SU-DHL-6 (cell line): ENCODE measurements at regions not wholly inside any gene's neighbourhood (a gene's known extent, or its start where the extent isn't known, plus 50 kb on each side); places are given as distances from the start of the nearest gene placed in this dataset.

Experiments used
- H2AFZ ChIP-seq: fragments of 200-600 bp; sonication (generic); 2 replicates; pipeline ENCODE4 v1.6.1; 2014; ENCODE audit warnings: low read depth, mild to moderate bottlenecking, moderate library complexity, mixed read lengths, antibody characterized with exemption, low read length; ENCODE audit not compliant: severe bottlenecking
- H3F3A ChIP-seq: fragments of 200-600 bp; shearing (Covaris generic); 2 replicates; pipeline ENCODE4 v1.6.0; 2016; ENCODE audit warnings: antibody characterized with exemption, mild to moderate bottlenecking; ENCODE audit not compliant: insufficient read depth
- H3K27ac ChIP-seq: fragments of 200-600 bp; sonication (generic); 2 replicates; pipeline ENCODE4 v1.5.1; 2016; ENCODE audit warnings: low read depth, mild to moderate bottlenecking, low read length, moderate library complexity, mixed read lengths
- H3K27me3 ChIP-seq: fragments of 200-600 bp; sonication (generic), shearing (Covaris generic); 2 replicates; pipeline ENCODE4 v1.6.0; 2014; ENCODE audit warnings: mild to moderate bottlenecking, low read length
- H3K36me3 ChIP-seq: fragments of 200-600 bp; sonication (generic); 2 replicates; pipeline ENCODE4 v1.6.1; 2014; ENCODE audit warnings: mild to moderate bottlenecking, low read length, mixed read lengths
- H3K4me2 ChIP-seq: fragments of 300-600, 200-600 bp; shearing (Covaris generic), sonication (generic); 2 replicates; pipeline ENCODE4 v1.6.0; 2014; ENCODE audit warnings: low read length, low read depth, mild to moderate bottlenecking; ENCODE audit not compliant: poor library complexity, severe bottlenecking
- H3K4me3 ChIP-seq: fragments of 200-600 bp; sonication (generic); 2 replicates; pipeline ENCODE4 v1.5.1; 2014; ENCODE audit warnings: antibody characterized with exemption, low read length, mild to moderate bottlenecking, mixed read lengths; ENCODE audit not compliant: insufficient read depth, poor library complexity, severe bottlenecking
- H3K79me2 ChIP-seq: fragments of 200-600 bp; sonication (generic); 2 replicates; pipeline ENCODE4 v1.6.1; 2014; ENCODE audit warnings: mild to moderate bottlenecking, low read length, moderate library complexity; ENCODE audit not compliant: insufficient read depth
- H3K9ac ChIP-seq: fragments of 200-600 bp; sonication (generic); 2 replicates; pipeline ENCODE4 v1.7.0; 2014; ENCODE audit warnings: mild to moderate bottlenecking, low read length
- H3K9me2 ChIP-seq: fragments of 200-600 bp; sonication (generic); replicated peaks from 2 replicates; pipeline ENCODE4 v1.6.1; 2014; ENCODE audit warnings: low read length; ENCODE audit not compliant: insufficient read depth
- H3K9me3 ChIP-seq: fragments of 200-600 bp; sonication (generic); 2 replicates; pipeline ENCODE4 v1.6.1; 2014; ENCODE audit warnings: low read length, mixed read lengths; ENCODE audit not compliant: insufficient read depth
- H4K20me1 ChIP-seq: fragments of 200-600 bp; sonication (generic); 2 replicates; pipeline ENCODE4 v1.6.1; 2014; ENCODE audit warnings: low read depth, mild to moderate bottlenecking, antibody characterized with exemption, low read length, moderate library complexity, mixed read lengths
- CTCF ChIP-seq: fragments of 200-600 bp; sonication (generic); IDR thresholded peaks from one replicate; pipeline ENCODE4 v1.5.1; 2017; ENCODE audit warnings: antibody characterized with exemption, mild to moderate bottlenecking, low read length, moderate library complexity; ENCODE audit not compliant: insufficient read depth, poor library complexity, severe bottlenecking
- EZH2phosphoT487 ChIP-seq: fragments of 200-600 bp; sonication (generic), shearing (Covaris generic); conservative IDR thresholded peaks from 2 replicates; pipeline ENCODE4 v1.6.1; 2018; ENCODE audit warnings: mild to moderate bottlenecking, antibody characterized with exemption, low read length, moderate library complexity, mixed read lengths

- Histone ChIP-seq H3K9ac (no peak overlapping the region), H4K20me1 (no peaks in the 10 kb centered on the region), H3K27ac (no peak overlapping the region), H2AFZ (no peak overlapping the region), H3K9me3 (no peaks in the 10 kb centered on the region), H3K9me2 (no peaks in the 10 kb centered on the region), H3F3A (no peaks in the 10 kb centered on the region), H3K4me3 (no peak overlapping the region), H3K36me3 (no peaks in the 10 kb centered on the region), H3K4me2 (no peak overlapping the region), H3K79me2 (no peaks in the 10 kb centered on the region), H3K27me3 (no peaks in the 10 kb centered on the region)
- no peak for TF ChIP-seq EZH2phosphoT487
- no peak for TF ChIP-seq CTCF
Observed at GRCh38 chr18:73594749-73595148, 552.9 kb downstream of the FBXO15 start.

GRCh38 chr18:73593207-73593606 is 554.4 kb downstream of the FBXO15 start:
- no peaks in the 10 kb centered on the region for H3F3A ChIP-seq
- H3K79me2 ChIP-seq, result no peaks in the 10 kb centered on the region
- TF ChIP-seq EZH2phosphoT487 (no peak), CTCF (no peak)
- no peaks in the 10 kb centered on the region for H3K9me2 ChIP-seq
- H3K36me3 ChIP-seq, result no peaks in the 10 kb centered on the region
- H3K9ac ChIP-seq, result no peak overlapping the region
- H3K27me3 ChIP-seq, result no peaks in the 10 kb centered on the region
- H4K20me1 ChIP-seq, result no peaks in the 10 kb centered on the region
- H3K4me3 ChIP-seq, result no peak overlapping the region
- H3K9me3 ChIP-seq, result no peaks in the 10 kb centered on the region
- no peak overlapping the region for H3K27ac ChIP-seq
- no peak overlapping the region for H3K4me2 ChIP-seq
- no peak overlapping the region for H2AFZ ChIP-seq

- TF ChIP-seq EZH2phosphoT487 (no peak), CTCF (no peak)
- Histone ChIP-seq H2AFZ (no peak overlapping the region), H3K79me2 (no peaks in the 10 kb centered on the region), H3K4me2 (no peak overlapping the region), H4K20me1 (no peaks in the 10 kb centered on the region), H3F3A (no peaks in the 10 kb centered on the region), H3K27ac (no peak overlapping the region), H3K4me3 (no peak overlapping the region), H3K27me3 (no peaks in the 10 kb centered on the region), H3K36me3 (no peaks in the 10 kb centered on the region), H3K9ac (no peak overlapping the region), H3K9me2 (no peaks in the 10 kb centered on the region), H3K9me3 (no peaks in the 10 kb centered on the region)
Observed at GRCh38 chr18:73590950-73591349, 556.7 kb downstream of the FBXO15 start.
